Esophagus (tissue), 2 donors: ENCODE measurements at regions not wholly inside any gene's neighbourhood (a gene's known extent, or its start where the extent isn't known, plus 50 kb on each side); places are given as distances from the start of the nearest gene placed in this dataset.

Experiments used
- H3K27ac ChIP-seq, 2 donors: one replicate each; pipeline ENCODE4 v1.5.1; 2013; ENCODE audit warnings: low read depth in 2 of 2, mild to moderate bottlenecking in 2 of 2, inconsistent platforms in 1 of 2, low read length in 1 of 2, moderate library complexity in 1 of 2
- H3K27me3 ChIP-seq, 2 donors: one replicate each; pipeline ENCODE4 v1.6.1; 2013; ENCODE audit warnings: low read length in 2 of 2, control low read depth in 1 of 2, mild to moderate bottlenecking in 1 of 2; ENCODE audit not compliant: insufficient read depth in 2 of 2, control insufficient read depth in 1 of 2
- H3K36me3 ChIP-seq, 2 donors: one replicate each; pipeline ENCODE4 v1.6.1; 2013; ENCODE audit warnings: low read length in 1 of 2; ENCODE audit not compliant: control insufficient read depth in 2 of 2, insufficient read depth in 2 of 2
- H3K4me1 ChIP-seq, 2 donors: one replicate each; pipeline ENCODE4 v1.6.1; 2013; ENCODE audit warnings: low read length in 1 of 2; ENCODE audit not compliant: control insufficient read depth in 2 of 2, insufficient read depth in 2 of 2
- H3K4me3 ChIP-seq, 2 donors: one replicate each; pipeline ENCODE4 v1.5.1; 2013; ENCODE audit warnings: low read length in 2 of 2, mild to moderate bottlenecking in 2 of 2, low read depth in 1 of 2, moderate library complexity in 1 of 2
- H3K9me3 ChIP-seq, 2 donors: one replicate each; pipeline ENCODE4 v1.6.1; 2013; ENCODE audit warnings: mild to moderate bottlenecking in 2 of 2, low read depth in 1 of 2, low read length in 1 of 2, moderate library complexity in 1 of 2; ENCODE audit not compliant: control insufficient read depth in 2 of 2, insufficient read depth in 1 of 2
- WGBS, 2 donors: extraction: QIAGEN DNeasy Blood & Tissue Kit; methylation state at CpG; one replicate each; pipeline ENCODE4 v1.1.7; 2013; 5-methylcytosine and 5-hydroxymethylcytosine counted together
- donor health status: healthy with polysubstance abuse.
- donor health status: Bipolar disorder and iron deficiency.

- Histone ChIP-seq H3K27ac (no peak overlapping the region), H3K4me1 (no peaks in the 10 kb centered on the region), H3K36me3 (no peaks in the 10 kb centered on the region), H3K4me3 (no peak overlapping the region), H3K9me3 (no peaks in the 10 kb centered on the region), H3K27me3 (no peaks in the 10 kb centered on the region)
- 29 to 30% methylated on average over 1 of the region's 1 CpG for WGBS, 2 donors
Measured at GRCh38 chr6:93045156-93045555, 374.2 kb downstream of the EPHA7 start.

DNA sequence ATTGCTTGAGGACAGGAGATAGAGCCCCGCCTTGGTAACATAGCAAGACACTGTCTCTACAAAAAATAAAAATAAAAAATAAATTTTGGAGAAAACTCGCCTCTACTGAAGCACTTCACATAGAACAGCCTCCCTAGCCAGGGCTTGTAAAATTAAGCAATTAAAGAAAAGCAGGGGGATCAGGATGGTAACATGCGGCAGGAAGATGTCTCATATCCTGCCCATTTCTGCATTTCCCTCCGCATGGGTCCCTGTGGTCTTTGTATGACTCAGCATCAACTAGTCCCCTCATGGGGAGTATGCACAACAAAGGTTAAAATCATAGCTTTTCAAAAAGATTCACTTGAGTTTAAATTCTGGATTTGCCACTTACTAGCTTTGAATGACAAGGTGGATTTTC is 379.0 kb downstream of the EPHA7 start:
- Histone ChIP-seq H3K4me1 (no peaks in the 10 kb centered on the region), H3K9me3 (peaks cover 5 to 10% of the 10 kb centered on the region in 2 donors)
- 72 to 77% methylated on average over 4 of the region's 4 CpGs for WGBS, 2 donors

DNA sequence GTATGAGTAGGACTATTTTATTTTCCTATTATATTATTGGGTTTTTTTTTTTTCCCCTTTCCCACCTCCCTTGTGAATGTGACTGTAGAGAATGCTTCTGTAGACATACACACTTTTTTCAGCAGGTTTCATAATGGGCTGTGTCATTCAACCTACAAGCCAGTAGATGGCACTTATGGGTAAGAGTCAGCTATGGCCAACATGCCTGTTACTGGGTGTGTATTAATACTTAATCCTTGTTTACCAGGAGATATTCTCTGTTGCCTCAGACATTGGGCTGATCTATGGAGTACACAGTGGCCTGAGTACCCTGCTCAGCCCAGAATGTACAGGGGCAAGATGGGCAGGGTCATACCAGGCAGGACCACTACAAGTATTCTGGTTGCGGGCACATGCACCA is 382.5 kb downstream of the EPHA7 start:
- 93 to 94% methylated on average over 1 of the region's 1 CpG for WGBS, 2 donors

More for the DNA sequence above, 379.0 kb downstream of the EPHA7 start:
- no peak overlapping the region for H3K27ac ChIP-seq
- H3K36me3 ChIP-seq = no peaks in the 10 kb centered on the region
- H3K4me3 ChIP-seq = no peak overlapping the region
- H3K27me3 ChIP-seq = no peaks in the 10 kb centered on the region

DNA sequence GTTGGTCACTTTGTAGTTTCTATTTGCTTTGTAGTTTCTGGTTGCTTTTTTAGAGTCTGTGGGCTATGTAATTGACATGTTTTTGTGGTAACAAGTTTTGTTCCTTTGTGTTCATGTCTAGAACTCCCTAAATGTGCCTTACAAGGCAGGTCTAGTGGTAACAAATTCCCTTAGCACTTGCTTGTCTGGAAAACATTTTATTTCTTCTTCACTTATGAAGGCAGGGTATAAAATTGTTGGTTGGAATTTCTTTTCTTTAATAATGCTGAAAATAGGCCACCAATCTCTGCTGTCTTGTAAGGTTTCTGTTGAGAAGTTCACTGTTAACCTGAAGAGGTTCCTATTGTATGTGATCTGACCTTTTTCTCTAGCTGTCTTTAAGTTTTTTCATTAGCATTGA is 383.6 kb downstream of the EPHA7 start:
- H3K36me3 ChIP-seq = no peaks in the 10 kb centered on the region
- no peaks in the 10 kb centered on the region for H3K4me1 ChIP-seq
- no peak overlapping the region for H3K4me3 ChIP-seq
- no peak overlapping the region for H3K27ac ChIP-seq
- no peaks in the 10 kb centered on the region for H3K27me3 ChIP-seq
- H3K9me3 ChIP-seq = peaks cover 5 to 10% of the 10 kb centered on the region in 2 donors

More for the DNA sequence above, 382.5 kb downstream of the EPHA7 start:
- H3K36me3 ChIP-seq = no peaks in the 10 kb centered on the region
- H3K27ac ChIP-seq = no peak overlapping the region
- H3K4me1 ChIP-seq = no peaks in the 10 kb centered on the region
- no peak overlapping the region for H3K4me3 ChIP-seq
- H3K27me3 ChIP-seq = no peaks in the 10 kb centered on the region
- peaks cover 5 to 10% of the 10 kb centered on the region in 2 donors for H3K9me3 ChIP-seq

- peaks cover 0 to 6% of the 10 kb centered on the region in 2 donors for H3K9me3 ChIP-seq
Measured at GRCh38 chr6:93021235-93021915, 398.0 kb downstream of the EPHA7 start.

GRCh38 chr6:93017626-93018025 is 401.7 kb downstream of the EPHA7 start:
- Histone ChIP-seq H3K36me3 (no peaks in the 10 kb centered on the region), H3K4me1 (no peaks in the 10 kb centered on the region), H3K27me3 (no peaks in the 10 kb centered on the region), H3K27ac (no peak overlapping the region), H3K9me3 (peaks cover 4 to 6% of the 10 kb centered on the region in 2 donors), H3K4me3 (no peak overlapping the region)
- WGBS, 2 donors = 83 to 89% methylated on average over 1 of the region's 1 CpG

More at GRCh38 chr6:93021235-93021915, 398.0 kb downstream of the EPHA7 start:
- Histone ChIP-seq H3K4me1 (no peaks in the 10 kb centered on the region), H3K27ac (no peak overlapping the region), H3K4me3 (no peak overlapping the region), H3K27me3 (no peaks in the 10 kb centered on the region), H3K36me3 (no peaks in the 10 kb centered on the region)
- WGBS, 2 donors = 67 to 69% methylated on average over 7 of the region's 7 CpGs

- no peaks in the 10 kb centered on the region for H3K4me1 ChIP-seq
- no peaks in the 10 kb centered on the region for H3K36me3 ChIP-seq
- H3K9me3 ChIP-seq = peaks cover 4 to 6% of the 10 kb centered on the region in 2 donors
- no peak overlapping the region for H3K27ac ChIP-seq
- no peaks in the 10 kb centered on the region for H3K27me3 ChIP-seq
- no peak overlapping the region for H3K4me3 ChIP-seq
- 77 to 80% methylated on average over 2 of the region's 2 CpGs for WGBS, 2 donors
Measured at GRCh38 chr6:93017213-93017612, 402.1 kb downstream of the EPHA7 start.

- no peaks in the 10 kb centered on the region for H3K4me1 ChIP-seq
- peaks cover 4 to 6% of the 10 kb centered on the region in 2 donors for H3K9me3 ChIP-seq
- WGBS, 2 donors = 49 to 58% methylated on average over 2 of the region's 2 CpGs
Measured at GRCh38 chr6:93013054-93013453, 406.3 kb downstream of the EPHA7 start.

GRCh38 chr6:93008375-93008774 is 411.0 kb downstream of the EPHA7 start:
- H3K36me3 ChIP-seq = no peaks in the 10 kb centered on the region

More at GRCh38 chr6:93013054-93013453, 406.3 kb downstream of the EPHA7 start:
- no peak overlapping the region for H3K4me3 ChIP-seq
- no peak overlapping the region for H3K27ac ChIP-seq
- no peaks in the 10 kb centered on the region for H3K27me3 ChIP-seq
- no peaks in the 10 kb centered on the region for H3K36me3 ChIP-seq

DNA sequence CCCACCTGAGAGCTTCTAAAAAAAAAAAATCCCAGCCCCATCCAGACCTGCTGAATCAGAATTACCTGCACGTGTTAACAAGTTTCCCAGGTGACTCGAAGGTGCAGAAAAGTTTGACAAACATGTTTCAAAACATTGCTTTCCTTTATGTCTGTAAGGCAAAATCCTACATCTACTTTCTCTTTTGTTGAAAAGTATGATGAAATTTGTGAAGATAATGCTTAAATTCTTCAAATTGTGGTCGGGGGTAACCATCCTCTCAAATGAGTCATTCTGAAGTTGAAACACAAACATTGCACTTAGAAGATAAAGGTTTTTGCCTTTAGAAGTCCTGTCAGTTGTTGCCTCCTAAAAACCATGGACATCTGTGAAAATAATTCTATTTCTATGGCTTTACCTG is 429.7 kb downstream of the EPHA7 start:
- Histone ChIP-seq H3K4me1 (no peaks in the 10 kb centered on the region), H3K27ac (no peak overlapping the region), H3K9me3 (peaks cover 0 to 2% of the 10 kb centered on the region in 2 donors), H3K27me3 (no peaks in the 10 kb centered on the region), H3K4me3 (no peak overlapping the region), H3K36me3 (no peaks in the 10 kb centered on the region)
- WGBS, 2 donors = 45 to 58% methylated on average over 3 of the region's 3 CpGs

More at GRCh38 chr6:93008375-93008774, 411.0 kb downstream of the EPHA7 start:
- Histone ChIP-seq H3K27me3 (no peaks in the 10 kb centered on the region), H3K9me3 (no peaks in the 10 kb centered on the region), H3K27ac (no peak overlapping the region), H3K4me1 (no peaks in the 10 kb centered on the region), H3K4me3 (no peak overlapping the region)
